Muscle layer of colon (tissue), 2 donors: ENCODE measurements at regions not wholly inside any gene's neighbourhood (a gene's known extent, or its start where the extent isn't known, plus 50 kb on each side); places are given as distances from the start of the nearest gene placed in this dataset.
"Not testable (repeated sequence)": the region's sequence is repeated elsewhere in the genome, so short reads cannot be mapped to it uniquely, and the experiment has no call there.

ENCODE experiments used
- H3K27ac ChIP-seq: one replicate; pipeline ENCODE4 v1.7.0; 2013; ENCODE audit warnings: low read depth, mild to moderate bottlenecking, low read length, moderate library complexity
- H3K27me3 ChIP-seq, 2 donors: one replicate each; pipeline ENCODE4 v1.7.0; 2013; ENCODE audit warnings: low read length in 2 of 2, mild to moderate bottlenecking in 2 of 2; ENCODE audit not compliant: insufficient read depth in 2 of 2, control insufficient read depth in 1 of 2
- H3K36me3 ChIP-seq: one replicate; pipeline ENCODE4 v1.7.0; 2013; ENCODE audit warnings: mild to moderate bottlenecking, low read length; ENCODE audit not compliant: insufficient read depth
- H3K4me1 ChIP-seq: one replicate; pipeline ENCODE4 v1.7.0; 2013; ENCODE audit warnings: mild to moderate bottlenecking, low read length; ENCODE audit not compliant: insufficient read depth
- H3K4me3 ChIP-seq, 2 donors: one replicate each; pipeline ENCODE4 v1.7.0; 2013; ENCODE audit warnings: low read length in 2 of 2, low read depth in 1 of 2, mild to moderate bottlenecking in 1 of 2, moderate library complexity in 1 of 2
- H3K9ac ChIP-seq: one replicate; pipeline ENCODE4 v1.7.0; 2013; ENCODE audit warnings: low read length
- H3K9me3 ChIP-seq: one replicate; pipeline ENCODE4 v1.7.0; 2013; ENCODE audit warnings: mild to moderate bottlenecking, low read length
- donor health status: abdominal sarcoma.
- donor health status: Adenocarcinoma of cecum.

GRCh38 chr2:89850881-89851582 lies 1159.6 kb downstream of the RPIA start:
- Histone ChIP-seq H3K4me1 (no peaks in the 10 kb centered on the region), H3K9me3 (no peaks in the 10 kb centered on the region), H3K4me3 (no peak overlapping the region), H3K27ac (no peak overlapping the region), H3K36me3 (no peaks in the 10 kb centered on the region), H3K27me3 (no peaks in the 10 kb centered on the region), H3K9ac (no peak overlapping the region)

DNA sequence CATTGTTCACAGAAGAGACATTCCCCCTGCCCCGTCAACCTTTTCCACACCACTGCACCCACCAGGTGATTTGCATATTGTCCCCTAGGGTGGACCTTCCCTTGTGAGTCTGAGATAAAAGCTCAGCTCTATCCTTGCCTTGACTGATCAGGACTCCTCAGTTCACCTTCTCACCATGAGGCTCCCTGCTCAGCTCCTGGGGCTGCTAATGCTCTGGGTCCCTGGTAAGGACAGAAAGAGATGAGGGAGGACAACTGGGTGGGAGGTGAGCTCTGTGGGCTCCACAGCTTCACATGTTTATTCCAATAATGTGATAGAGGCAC lies 1160.1 kb downstream of the RPIA start:
- H3K27ac ChIP-seq = no peak overlapping the region

DNA sequence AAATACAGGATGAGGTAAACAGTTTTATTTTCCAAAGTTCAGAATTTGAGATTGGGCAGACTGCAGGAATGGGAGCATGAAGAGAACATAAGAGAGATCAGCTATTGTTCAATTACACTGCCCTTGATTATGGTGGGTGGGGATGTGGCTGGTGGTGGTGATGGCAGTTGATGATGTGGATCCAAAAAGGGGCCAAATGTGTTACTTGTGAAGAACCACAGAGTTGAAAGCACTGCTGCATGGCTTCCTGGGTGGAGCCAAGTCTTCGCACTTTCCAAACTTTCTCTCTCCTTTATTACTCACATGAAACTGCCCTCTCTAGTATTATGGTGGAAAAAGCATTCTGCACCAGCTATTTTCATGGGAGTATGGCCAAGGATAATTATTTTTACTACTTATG lies 1162.0 kb downstream of the RPIA start:
- H3K9ac ChIP-seq, H3K4me1 ChIP-seq, H3K27me3 ChIP-seq, H3K4me3 ChIP-seq, H3K27ac ChIP-seq, H3K9me3 ChIP-seq, H3K36me3 ChIP-seq: not testable (repeated sequence)

More for the DNA sequence above, 1160.1 kb downstream of the RPIA start:
- Histone ChIP-seq H3K36me3 (no peaks in the 10 kb centered on the region), H3K27me3 (no peaks in the 10 kb centered on the region), H3K4me3 (no peak overlapping the region), H3K9me3 (no peaks in the 10 kb centered on the region), H3K4me1 (no peaks in the 10 kb centered on the region), H3K9ac (no peak overlapping the region)

GRCh38 chr2:89855752-89856151 lies 1164.3 kb downstream of the RPIA start:
- not testable (repeated sequence) for H3K9me3 ChIP-seq, H3K4me3 ChIP-seq

GRCh38 chr2:89856305-89856704 lies 1164.8 kb downstream of the RPIA start:
- H3K4me1 ChIP-seq, H3K27ac ChIP-seq, H3K9ac ChIP-seq, H3K4me3 ChIP-seq, H3K9me3 ChIP-seq, H3K27me3 ChIP-seq, H3K36me3 ChIP-seq: not testable (repeated sequence)

More at GRCh38 chr2:89855752-89856151, 1164.3 kb downstream of the RPIA start:
- not testable (repeated sequence) for H3K27ac ChIP-seq, H3K27me3 ChIP-seq, H3K4me1 ChIP-seq, H3K36me3 ChIP-seq, H3K9ac ChIP-seq

GRCh38 chr2:89862164-89862563 lies 1170.7 kb downstream of the RPIA start:
- not testable (repeated sequence) for H3K27ac ChIP-seq, H3K4me3 ChIP-seq, H3K9ac ChIP-seq, H3K4me1 ChIP-seq, H3K36me3 ChIP-seq, H3K27me3 ChIP-seq, H3K9me3 ChIP-seq

DNA sequence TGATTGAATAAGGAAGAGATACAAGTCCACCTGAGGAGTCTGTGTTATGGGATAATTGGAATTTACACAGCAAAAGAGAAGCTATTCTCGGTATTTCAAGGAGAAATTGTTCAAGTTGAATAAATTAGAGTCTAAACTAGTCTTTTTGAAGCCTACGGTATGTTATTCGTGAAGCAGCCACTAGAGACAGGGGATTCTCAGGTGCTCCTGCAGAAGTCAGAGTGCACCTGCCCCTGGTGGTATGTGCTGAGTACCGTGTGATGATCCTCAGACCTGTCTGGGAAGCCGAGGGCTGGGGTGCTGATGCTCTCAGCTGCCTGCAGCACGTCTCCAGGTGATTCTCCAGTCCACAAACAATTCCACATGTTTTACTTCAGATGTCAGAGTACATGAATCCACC lies 1171.7 kb downstream of the RPIA start:
- H3K9me3 ChIP-seq, H3K27ac ChIP-seq, H3K36me3 ChIP-seq, H3K4me3 ChIP-seq, H3K9ac ChIP-seq, H3K4me1 ChIP-seq, H3K27me3 ChIP-seq: not testable (repeated sequence)

GRCh38 chr2:89874810-89875595 lies 1183.5 kb downstream of the RPIA start:
- not testable (repeated sequence) for H3K9me3 ChIP-seq, H3K4me3 ChIP-seq, H3K36me3 ChIP-seq, H3K9ac ChIP-seq, H3K27me3 ChIP-seq, H3K4me1 ChIP-seq, H3K27ac ChIP-seq

DNA sequence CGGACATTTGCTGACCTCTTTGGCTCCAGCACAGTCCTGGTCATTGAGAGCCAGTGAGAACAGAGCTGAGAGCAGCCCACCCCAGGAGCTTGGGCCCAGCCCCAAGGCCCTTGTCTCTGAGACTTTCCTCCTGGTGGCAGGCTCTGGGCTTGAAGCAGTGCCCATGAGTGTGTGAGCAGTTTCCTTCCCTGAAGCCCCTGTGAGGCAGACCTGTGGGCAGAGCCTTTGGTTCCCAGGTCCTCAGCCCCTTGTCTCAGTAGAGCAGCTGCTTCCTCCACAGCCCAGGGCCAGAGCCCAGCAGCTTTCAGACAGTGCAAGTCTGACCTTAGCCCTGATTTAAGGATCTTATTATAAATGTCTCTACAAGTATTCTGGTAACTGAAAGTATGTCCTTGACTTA lies 1185.0 kb downstream of the RPIA start:
- not testable (repeated sequence) for H3K9me3 ChIP-seq, H3K4me3 ChIP-seq, H3K4me1 ChIP-seq, H3K27ac ChIP-seq, H3K36me3 ChIP-seq, H3K27me3 ChIP-seq, H3K9ac ChIP-seq

DNA sequence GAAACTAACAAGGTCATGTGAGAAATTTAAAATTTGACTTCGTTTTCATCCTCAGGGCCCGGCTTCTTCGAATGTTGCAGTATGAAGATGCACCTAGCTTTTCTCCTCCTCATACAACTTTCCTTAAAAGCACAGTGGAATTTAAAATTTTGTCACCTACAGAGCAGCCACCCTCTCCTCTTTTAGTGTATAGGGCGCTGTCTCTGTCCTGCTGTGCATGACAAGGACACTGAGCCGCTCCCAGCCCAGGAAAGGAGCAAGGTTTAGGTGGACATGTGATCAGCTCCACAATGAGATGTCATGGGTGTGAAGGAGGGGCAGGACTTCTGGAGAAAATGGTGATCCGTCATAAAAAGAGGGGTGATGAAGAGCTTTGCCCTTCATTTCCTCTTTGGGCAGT lies 1185.4 kb downstream of the RPIA start:
- H3K36me3 ChIP-seq, H3K27ac ChIP-seq, H3K27me3 ChIP-seq, H3K9ac ChIP-seq, H3K4me1 ChIP-seq, H3K4me3 ChIP-seq, H3K9me3 ChIP-seq: not testable (repeated sequence)

DNA sequence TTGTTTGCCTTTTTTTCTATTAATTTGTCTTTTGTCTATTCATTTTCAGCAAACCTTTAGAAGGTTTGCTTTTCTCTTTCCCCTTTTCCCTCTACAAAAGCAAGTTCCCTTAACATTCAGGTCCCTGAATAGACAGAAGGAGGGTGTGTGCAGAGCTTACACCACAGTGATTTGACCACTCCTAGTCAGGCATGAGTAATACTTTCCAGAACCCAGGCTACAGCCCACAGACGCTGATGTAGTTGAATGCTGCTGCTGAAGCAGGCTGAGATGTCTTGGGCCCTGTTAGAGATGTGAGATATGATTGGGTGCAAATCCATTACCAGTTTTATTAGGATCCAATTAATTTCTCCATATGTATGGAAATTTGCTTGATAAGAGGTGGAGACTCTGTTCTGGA lies 1191.4 kb downstream of the RPIA start:
- H3K36me3 ChIP-seq, H3K9ac ChIP-seq, H3K4me3 ChIP-seq, H3K27me3 ChIP-seq, H3K9me3 ChIP-seq, H3K27ac ChIP-seq, H3K4me1 ChIP-seq: not testable (repeated sequence)

GRCh38 chr2:89883624-89884023 lies 1192.2 kb downstream of the RPIA start:
- H3K9ac ChIP-seq, H3K27me3 ChIP-seq, H3K27ac ChIP-seq: not testable (repeated sequence)

More at GRCh38 chr2:89883624-89884023, 1192.2 kb downstream of the RPIA start:
- not testable (repeated sequence) for H3K36me3 ChIP-seq, H3K4me3 ChIP-seq, H3K9me3 ChIP-seq, H3K4me1 ChIP-seq
